Keratinocyte (primary cell): ENCODE measurements at regions not wholly inside any gene's neighbourhood (a gene's known extent, or its start where the extent isn't known, plus 50 kb on each side); places are given as distances from the start of the nearest gene placed in this dataset.

Experiments used
- CTCF ChIP-seq, 3 experiments: IDR thresholded peaks in 1 of 3; conservative IDR thresholded peaks in 1 of 3; optimal IDR thresholded peaks in 1 of 3; 2 replicates in 2 of 3; 3 replicates in 1 of 3; pipeline versions ENCODE3 to v1.5.1; 2011; ENCODE audit warnings: low read length in 3 of 3, mild to moderate bottlenecking in 3 of 3, moderate library complexity in 2 of 3, control low read depth in 1 of 3, inconsistent platforms in 1 of 3; ENCODE audit not compliant: insufficient read depth in 2 of 3; ENCODE audit errors: extremely low read depth in 1 of 3
- EZH2 ChIP-seq: IDR thresholded peaks from one replicate; pipeline ENCODE4 v1.6.1; 2012; ENCODE audit warnings: inconsistent platforms, mild to moderate bottlenecking, low read length, moderate library complexity

GRCh38 chr18:41771973-41772372, 183.1 kb upstream of the PIK3C3 start:
- TF ChIP-seq CTCF (optimal IDR thresholded peaks at IDR 0.05 in 1 of 3, IDR thresholded peaks at IDR 0.05 in 1 of 3, conservative IDR thresholded peaks at IDR 0.05 in 1 of 3; ENCODE audit: extremely low read depth in 1 of 3, insufficient read depth in 2 of 3, low read length in 3 of 3) (no peak), EZH2 (no peak)
